ENCODE measurements at regions not wholly inside any gene's neighbourhood (a gene's known extent, or its start where the extent isn't known, plus 50 kb on each side); places are given as distances from the start of the nearest gene placed in this dataset.

- TF ChIP-seq CTCF (IDR thresholded peaks at IDR 0.05; ENCODE audit: low read depth, low read length): no peak
- TF ChIP-seq EZH2phosphoT487 (IDR thresholded peaks at IDR 0.05; ENCODE audit: low read depth): no peak
Observed at GRCh38 chr9:93824386-93825294, 130.5 kb downstream of the BARX1 start.
